ENCODE measurements at regions not wholly inside any gene's neighbourhood (a gene's known extent, or its start where the extent isn't known, plus 50 kb on each side); places are given as distances from the start of the nearest gene placed in this dataset.

DNA sequence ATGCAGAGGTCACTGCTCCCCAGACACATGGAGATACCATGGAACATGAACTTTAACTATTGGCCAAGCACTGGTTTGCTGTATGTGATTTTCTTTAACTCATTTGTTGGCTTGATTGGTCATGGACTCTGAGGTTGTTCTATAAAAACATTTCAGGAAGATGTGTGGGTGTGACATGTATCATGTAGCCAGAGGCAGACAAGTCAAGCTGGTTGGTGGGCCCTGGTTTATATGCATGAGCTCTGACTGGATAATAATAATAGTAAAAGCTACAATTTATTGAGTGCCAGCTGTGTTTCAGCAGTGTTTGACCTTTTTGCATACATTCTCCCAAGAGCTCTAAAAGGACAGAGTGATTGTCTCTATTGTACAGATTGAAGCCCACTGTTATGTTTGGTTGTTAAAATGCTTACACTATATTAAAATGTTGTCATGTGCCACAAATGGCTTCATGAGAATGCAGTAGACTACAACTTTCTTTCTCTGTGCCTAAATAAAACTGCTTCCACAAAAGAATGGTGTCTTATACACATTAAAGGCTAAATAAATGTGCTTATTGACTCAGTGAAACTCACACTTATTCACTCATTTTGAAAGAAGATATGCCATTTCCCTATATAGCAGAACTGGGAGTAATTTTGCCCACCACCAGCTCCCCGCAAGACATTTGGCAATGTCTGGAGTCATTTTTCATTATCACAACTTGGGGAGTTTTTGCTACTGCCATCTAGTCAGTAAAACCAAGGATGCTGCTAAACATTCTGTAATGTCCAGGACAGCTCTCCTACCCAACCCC is 243.6 kb upstream of the NFE2L3 start:
- DNase-seq (ENCODE audit: low read depth in 2 of 2): no peak

GRCh38 chr7:25911738-25912607 is 240.0 kb upstream of the NFE2L3 start:
- no peak for DNase-seq (ENCODE audit: low read depth in 2 of 2)

DNA sequence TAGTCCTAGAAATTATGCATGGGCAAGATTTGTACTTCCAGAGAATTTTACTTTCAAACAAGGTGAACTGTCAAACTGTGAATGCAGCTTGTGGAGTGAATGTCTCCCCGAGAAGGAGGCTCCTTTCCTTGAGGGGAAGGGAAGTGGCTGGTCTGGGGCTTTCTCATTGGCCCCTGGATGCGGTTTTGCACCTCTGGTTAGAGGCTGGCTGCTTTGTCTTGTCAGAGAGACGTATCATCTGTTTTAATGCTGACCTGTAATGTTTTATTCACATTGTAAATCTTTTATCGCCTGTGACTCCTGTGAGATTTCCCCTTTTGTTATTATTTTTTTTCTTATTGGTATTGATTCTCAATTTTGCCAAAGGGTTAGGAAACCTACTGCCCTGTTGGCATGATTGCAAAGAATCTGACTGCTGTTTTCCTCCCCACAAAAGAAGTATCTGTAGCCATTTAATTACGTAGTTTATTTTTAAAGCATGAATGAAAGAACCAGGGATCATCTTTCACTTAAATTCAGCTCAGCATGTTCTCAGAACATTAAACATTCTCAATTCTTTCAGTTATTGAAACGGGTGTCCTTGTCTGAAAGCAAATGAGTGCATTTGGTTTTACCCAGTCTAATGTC is 238.3 kb upstream of the NFE2L3 start:
- no peak for DNase-seq (ENCODE audit: low read depth in 2 of 2)

DNA sequence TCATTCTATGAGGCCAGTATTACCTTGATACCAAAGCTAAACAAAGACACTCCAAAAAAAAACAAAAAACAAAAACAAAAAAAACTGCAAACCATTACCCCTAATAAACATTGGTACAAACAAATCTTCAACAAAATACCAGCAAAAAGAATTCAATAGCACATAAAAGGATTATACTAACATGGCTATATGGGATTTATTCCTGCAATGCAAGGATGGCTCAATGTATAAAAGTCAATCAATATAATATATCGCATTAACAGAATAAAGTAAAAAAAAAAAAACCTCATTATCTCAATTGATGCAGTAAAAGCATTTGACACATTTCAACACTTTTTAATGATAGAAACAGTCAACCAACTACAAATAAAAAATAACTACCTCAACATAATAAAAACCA is 233.3 kb upstream of the NFE2L3 start:
- DNase-seq (ENCODE audit: low read depth in 2 of 2): no peak

- DNase-seq (ENCODE audit: low read depth in 2 of 2): no peak
These were observed 229.7 kb upstream of the NFE2L3 start for GRCh38 chr7:25922296-25922695.

- no peak for DNase-seq (ENCODE audit: low read depth in 2 of 2)
These were observed 228.1 kb upstream of the NFE2L3 start for GRCh38 chr7:25923741-25924460.

- no peak for DNase-seq (ENCODE audit: low read depth in 2 of 2)
These were observed 226.0 kb upstream of the NFE2L3 start for GRCh38 chr7:25926009-25926408.

DNA sequence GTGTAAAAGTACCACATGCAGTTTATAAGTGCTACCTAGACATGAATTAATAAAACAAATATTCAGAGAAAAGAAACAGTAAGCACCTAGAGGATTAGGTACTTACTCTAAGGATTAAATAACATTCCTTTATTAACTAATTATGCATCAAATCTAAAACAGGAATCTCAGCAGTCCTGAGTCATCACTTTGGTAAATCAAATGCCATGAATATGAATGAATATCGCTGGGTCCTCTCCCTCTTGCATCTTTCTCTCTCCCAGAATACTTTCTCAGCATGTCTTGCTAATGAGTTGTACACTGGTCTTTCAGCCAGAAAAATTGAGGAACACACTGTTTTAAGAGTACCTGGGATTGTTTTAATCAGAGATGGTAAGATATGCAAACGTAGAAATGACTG is 225.5 kb upstream of the NFE2L3 start:
- no peak for DNase-seq (ENCODE audit: low read depth in 2 of 2)

DNA sequence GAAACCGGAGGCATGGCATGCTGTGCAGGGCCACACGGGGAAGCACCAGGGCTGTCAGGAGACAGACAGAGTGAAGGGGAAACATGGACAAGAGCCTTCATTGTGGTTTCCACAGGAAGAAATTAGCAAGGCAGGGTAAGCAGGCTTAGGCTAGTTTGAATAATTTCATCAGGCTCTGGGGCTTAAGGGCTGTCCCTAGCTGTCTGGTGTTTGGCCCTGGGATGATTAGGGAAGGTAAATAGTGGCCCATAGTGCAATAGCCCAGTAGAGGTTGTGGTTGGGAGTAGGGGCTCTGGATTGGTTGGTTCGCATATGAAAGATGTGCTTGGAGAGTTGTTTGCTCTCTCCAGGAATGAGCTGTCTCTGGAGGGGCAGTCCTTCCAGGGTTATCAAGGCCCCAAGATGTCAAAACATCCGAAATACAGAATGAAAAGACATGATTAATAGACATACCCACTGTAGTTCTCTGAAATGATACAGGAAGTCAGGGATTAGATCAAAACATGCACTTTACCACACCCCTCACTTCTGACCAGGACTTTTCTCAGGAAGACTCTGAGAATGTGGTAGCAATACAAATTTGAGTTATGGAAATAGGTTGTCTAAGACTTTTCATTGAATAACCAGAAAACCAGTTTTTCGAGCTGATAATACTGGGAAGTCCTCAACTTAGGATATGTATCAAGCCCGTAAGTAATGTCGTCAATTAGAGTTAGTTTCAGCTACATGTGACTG is 224.9 kb upstream of the NFE2L3 start:
- no peak for DNase-seq (ENCODE audit: low read depth in 2 of 2)

- no peak for DNase-seq (ENCODE audit: low read depth in 2 of 2)
These were observed 224.4 kb upstream of the NFE2L3 start for GRCh38 chr7:25927626-25927978.

- DNase-seq (ENCODE audit: low read depth in 2 of 2): no peak
These were observed 223.3 kb upstream of the NFE2L3 start for GRCh38 chr7:25928549-25929330.

- no peak for DNase-seq (ENCODE audit: low read depth in 2 of 2)
These were observed 222.6 kb upstream of the NFE2L3 start for GRCh38 chr7:25929448-25929847.

DNA sequence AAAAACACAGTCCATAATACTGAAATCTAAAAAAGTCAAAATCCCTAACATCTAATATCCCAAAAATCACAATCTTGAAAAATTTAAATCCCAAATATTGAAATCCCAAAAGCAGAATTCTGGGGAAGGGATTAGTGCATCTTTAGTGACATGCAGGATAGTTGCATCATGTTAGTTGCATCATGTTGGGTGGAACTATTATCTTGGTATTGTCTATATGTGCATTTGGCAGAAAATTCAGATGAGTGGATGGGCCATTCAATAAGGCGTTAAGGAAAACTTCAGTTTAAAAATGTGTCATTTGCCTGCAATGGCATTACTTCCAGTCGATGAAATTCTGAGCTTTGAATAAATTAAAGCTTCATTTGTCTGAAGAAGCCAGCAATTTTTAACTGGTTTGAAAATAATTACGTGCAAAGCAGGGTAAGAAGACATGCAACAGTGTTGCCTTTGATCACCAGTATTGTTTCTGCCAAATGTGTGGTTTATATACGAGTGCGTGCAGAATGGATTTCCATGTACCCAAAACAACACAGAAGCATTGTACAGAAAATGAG is 221.4 kb upstream of the NFE2L3 start:
- DNase-seq (ENCODE audit: low read depth in 2 of 2): no peak

GRCh38 chr7:25931156-25931555 is 220.8 kb upstream of the NFE2L3 start:
- no peak for DNase-seq (ENCODE audit: low read depth in 2 of 2)

- no peak for DNase-seq (ENCODE audit: low read depth in 2 of 2)
These were observed 218.1 kb upstream of the NFE2L3 start for GRCh38 chr7:25933921-25934320.

GRCh38 chr7:25940086-25940906 is 211.7 kb upstream of the NFE2L3 start:
- no peak for DNase-seq (ENCODE audit: low read depth in 2 of 2)

GRCh38 chr7:25944777-25945515 is 207.1 kb upstream of the NFE2L3 start:
- no peak for DNase-seq (ENCODE audit: low read depth in 2 of 2)

- DNase-seq (ENCODE audit: low read depth in 2 of 2): no peak
These were observed 206.4 kb upstream of the NFE2L3 start for GRCh38 chr7:25945608-25946007.

GRCh38 chr7:25946181-25946580 is 205.8 kb upstream of the NFE2L3 start:
- DNase-seq (ENCODE audit: low read depth in 2 of 2): no peak

Measured in activated CD8-positive, alpha-beta memory T cell treated with anti-CD3 and anti-CD28 coated beads for 4 hours (primary cell).